Fibroblast of pulmonary artery (primary cell): ENCODE measurements at regions not wholly inside any gene's neighbourhood (a gene's known extent, or its start where the extent isn't known, plus 50 kb on each side); places are given as distances from the start of the nearest gene placed in this dataset.

Experiments used
- DNase-seq: peaks from one replicate; pipeline ENCODE4 v3.0.0-alpha.2; 2010; ENCODE audit warnings: low read depth
- H3K4me3 ChIP-seq: replicated peaks from 2 replicates; pipeline ENCODE4 v1.5.1; 2011; ENCODE audit warnings: low read depth, mild to moderate bottlenecking, control low read depth, low read length, moderate library complexity
- CTCF ChIP-seq: IDR thresholded peaks from 2 replicates; pipeline ENCODE4 v1.5.1; 2011; ENCODE audit warnings: mild to moderate bottlenecking, control low read depth, low read length, inconsistent platforms; ENCODE audit errors: missing control alignments

DNA sequence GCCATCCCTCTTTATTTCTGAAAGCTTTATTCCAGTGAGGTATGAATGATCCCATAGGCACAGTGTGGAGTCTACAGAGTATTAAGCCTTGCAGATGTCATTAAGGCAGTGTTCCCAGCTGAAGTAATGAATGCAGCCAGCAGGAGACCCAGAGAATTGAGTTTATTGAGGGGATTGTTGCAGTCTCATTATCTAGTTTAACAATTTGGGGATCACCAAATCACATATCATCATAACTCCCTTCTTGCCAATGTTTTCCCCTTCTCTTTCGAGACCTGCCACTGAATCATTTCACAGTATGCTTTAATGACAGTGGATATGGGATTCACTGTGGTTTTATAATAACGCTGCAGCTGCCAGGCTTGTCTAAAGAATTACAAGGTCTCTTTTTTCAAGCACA is 249.3 kb upstream of the FSHR start:
- H3K4me3 ChIP-seq: no peak overlapping the region
- TF ChIP-seq CTCF: no peak
- no peak for DNase-seq

- H3K4me3 ChIP-seq: no peak overlapping the region
- no peak for TF ChIP-seq CTCF
- DNase-seq: no peak
These were observed 225.1 kb upstream of the FSHR start for GRCh38 chr2:49379406-49379805.

DNA sequence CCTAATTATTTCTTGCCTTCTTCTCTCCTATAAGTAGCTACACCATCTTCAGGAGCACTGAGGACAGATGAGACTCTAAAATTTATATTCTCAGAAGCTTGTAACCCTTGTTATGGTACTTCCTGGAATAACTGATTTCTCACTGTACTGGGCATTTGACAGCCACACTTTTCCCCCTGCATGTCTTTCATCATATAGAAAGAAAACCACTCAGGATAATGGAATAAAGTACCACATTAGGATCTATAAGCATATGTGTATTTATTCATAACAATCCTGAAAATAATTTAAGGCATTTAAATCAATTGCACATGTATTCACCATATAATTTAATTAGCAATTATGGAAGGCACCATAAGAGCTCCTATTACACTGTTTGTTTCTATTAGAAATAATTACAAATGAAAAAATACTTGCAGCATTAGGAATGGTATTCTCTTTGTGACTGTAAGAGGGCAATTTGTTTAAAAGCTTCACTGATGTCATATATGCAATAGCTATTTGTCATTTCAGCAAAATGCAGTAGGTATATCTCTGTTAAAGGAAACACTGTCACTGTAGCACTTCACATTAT is 216.9 kb upstream of the FSHR start:
- no peak overlapping the region for H3K4me3 ChIP-seq
- DNase-seq: no peak
- TF ChIP-seq CTCF: no peak

- TF ChIP-seq CTCF: no peak
- no peak for DNase-seq
- H3K4me3 ChIP-seq: no peak overlapping the region
These were observed 215.3 kb upstream of the FSHR start for GRCh38 chr2:49369650-49370049.

DNA sequence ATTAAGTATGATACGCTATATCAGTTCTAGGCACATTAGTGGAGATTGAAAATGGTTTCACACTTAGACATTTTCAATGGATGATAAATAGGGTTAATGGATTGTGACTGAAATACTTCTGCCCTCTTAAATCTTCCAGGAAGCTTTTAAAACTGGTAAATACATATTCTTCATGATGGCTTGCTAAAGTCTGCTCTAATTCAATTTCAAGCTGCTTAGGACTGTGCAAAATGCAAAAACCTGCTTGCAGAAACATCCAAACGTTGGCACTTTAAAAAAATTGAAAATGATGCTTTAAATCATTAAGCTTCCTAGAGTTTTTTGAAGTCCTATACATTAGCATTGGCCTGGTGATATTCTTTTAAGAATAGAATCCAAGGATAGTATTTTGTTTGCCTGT is 214.8 kb upstream of the FSHR start:
- DNase-seq: no peak
- TF ChIP-seq CTCF: no peak

GRCh38 chr2:49367003-49367402 is 212.7 kb upstream of the FSHR start:
- no peak overlapping the region for H3K4me3 ChIP-seq
- TF ChIP-seq CTCF: no peak
- peak; percentile 42 for DNase-seq

More for the DNA sequence above, 214.8 kb upstream of the FSHR start:
- H3K4me3 ChIP-seq: no peak overlapping the region

DNA sequence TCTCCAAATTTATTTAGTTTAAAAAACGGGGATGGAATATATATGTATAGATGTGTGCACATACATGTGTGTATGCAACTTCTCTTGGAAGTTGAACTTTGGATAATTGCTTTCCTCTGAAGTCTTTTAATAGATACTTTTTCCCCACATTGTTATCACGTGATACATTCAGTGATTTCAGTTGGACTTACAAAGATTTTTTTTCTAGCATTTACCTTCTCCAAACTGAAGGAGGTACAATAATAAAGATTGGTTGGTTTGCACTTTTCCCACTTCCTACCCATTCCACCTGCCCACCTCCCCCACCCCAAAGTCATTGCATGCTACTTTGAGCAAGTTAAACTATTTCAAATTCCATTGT is 206.1 kb upstream of the FSHR start:
- TF ChIP-seq CTCF: no peak
- no peak overlapping the region for H3K4me3 ChIP-seq
- DNase-seq: no peak
